Cardiac fibroblast (primary cell): ENCODE measurements at regions not wholly inside any gene's neighbourhood (a gene's known extent, or its start where the extent isn't known, plus 50 kb on each side); places are given as distances from the start of the nearest gene placed in this dataset.

Experiments used
- DNase-seq, 2 donors: peaks; one replicate each; pipeline versions ENCODE4 v3.0.0 to v3.0.0-alpha.2; 2010; ENCODE audit warnings: low read depth in 2 of 2
- H3K4me3 ChIP-seq, 2 donors: replicated peaks in 1 of 2; 1 replicate in 1 of 2; 2 replicates in 1 of 2; pipeline ENCODE4 v1.5.1; 2011; ENCODE audit warnings: low read depth in 2 of 2, low read length in 2 of 2, mild to moderate bottlenecking in 2 of 2, moderate library complexity in 1 of 2
- TF ChIP-seq, protein P1 (sequence below): IDR thresholded peaks from one replicate; pipeline ENCODE4 v1.5.1; 2011; ENCODE audit warnings: low read depth, mild to moderate bottlenecking, low read length, inconsistent platforms

GRCh38 chrX:11908371-11908770, 150.3 kb downstream of the MSL3 start:
- H3K4me3 ChIP-seq: no peak overlapping the region
- TF ChIP-seq, protein P1, sequence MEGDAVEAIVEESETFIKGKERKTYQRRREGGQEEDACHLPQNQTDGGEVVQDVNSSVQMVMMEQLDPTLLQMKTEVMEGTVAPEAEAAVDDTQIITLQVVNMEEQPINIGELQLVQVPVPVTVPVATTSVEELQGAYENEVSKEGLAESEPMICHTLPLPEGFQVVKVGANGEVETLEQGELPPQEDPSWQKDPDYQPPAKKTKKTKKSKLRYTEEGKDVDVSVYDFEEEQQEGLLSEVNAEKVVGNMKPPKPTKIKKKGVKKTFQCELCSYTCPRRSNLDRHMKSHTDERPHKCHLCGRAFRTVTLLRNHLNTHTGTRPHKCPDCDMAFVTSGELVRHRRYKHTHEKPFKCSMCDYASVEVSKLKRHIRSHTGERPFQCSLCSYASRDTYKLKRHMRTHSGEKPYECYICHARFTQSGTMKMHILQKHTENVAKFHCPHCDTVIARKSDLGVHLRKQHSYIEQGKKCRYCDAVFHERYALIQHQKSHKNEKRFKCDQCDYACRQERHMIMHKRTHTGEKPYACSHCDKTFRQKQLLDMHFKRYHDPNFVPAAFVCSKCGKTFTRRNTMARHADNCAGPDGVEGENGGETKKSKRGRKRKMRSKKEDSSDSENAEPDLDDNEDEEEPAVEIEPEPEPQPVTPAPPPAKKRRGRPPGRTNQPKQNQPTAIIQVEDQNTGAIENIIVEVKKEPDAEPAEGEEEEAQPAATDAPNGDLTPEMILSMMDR: peak; percentile 46
- peak; percentile 45 to 51 for DNase-seq

DNA sequence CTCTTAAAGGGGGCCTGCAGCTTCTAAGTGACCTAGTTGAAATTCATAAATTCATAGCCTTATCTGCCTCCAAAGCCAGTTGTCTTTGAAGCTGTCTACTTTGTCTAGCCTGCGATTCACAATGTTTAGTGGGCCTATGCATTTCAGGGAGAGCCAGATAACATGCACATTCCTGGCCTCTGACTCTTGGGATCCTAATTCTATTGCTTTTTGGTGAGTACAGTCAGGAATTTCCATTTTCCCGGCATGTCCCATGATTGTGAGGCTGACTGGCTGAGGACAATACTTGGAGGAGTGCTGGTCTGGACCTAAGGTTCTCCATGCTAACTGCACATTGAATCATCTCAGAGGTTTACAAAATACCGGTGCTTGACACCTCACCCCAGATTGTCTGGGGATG, 155.0 kb downstream of the MSL3 start:
- TF ChIP-seq, protein P1: no peak
- H3K4me3 ChIP-seq: no peak overlapping the region
- peak; percentile 20 to 52 for DNase-seq

GRCh38 chrX:11929476-11929875, 171.4 kb downstream of the MSL3 start:
- H3K4me3 ChIP-seq: no peak overlapping the region
- TF ChIP-seq, protein P1: no peak
- peak in 1 of 2 donors; percentile 41 for DNase-seq

GRCh38 chrX:11932423-11932822, 174.4 kb downstream of the MSL3 start:
- DNase-seq: no peak
- H3K4me3 ChIP-seq: no peak overlapping the region
- TF ChIP-seq, protein P1: no peak

GRCh38 chrX:11934089-11934488, 176.1 kb downstream of the MSL3 start:
- H3K4me3 ChIP-seq: no peak overlapping the region
- no peak for DNase-seq
- TF ChIP-seq, protein P1: no peak

GRCh38 chrX:11941571-11941970, 183.5 kb downstream of the MSL3 start:
- no peak for DNase-seq
- TF ChIP-seq, protein P1: no peak
- no peak overlapping the region for H3K4me3 ChIP-seq

DNA sequence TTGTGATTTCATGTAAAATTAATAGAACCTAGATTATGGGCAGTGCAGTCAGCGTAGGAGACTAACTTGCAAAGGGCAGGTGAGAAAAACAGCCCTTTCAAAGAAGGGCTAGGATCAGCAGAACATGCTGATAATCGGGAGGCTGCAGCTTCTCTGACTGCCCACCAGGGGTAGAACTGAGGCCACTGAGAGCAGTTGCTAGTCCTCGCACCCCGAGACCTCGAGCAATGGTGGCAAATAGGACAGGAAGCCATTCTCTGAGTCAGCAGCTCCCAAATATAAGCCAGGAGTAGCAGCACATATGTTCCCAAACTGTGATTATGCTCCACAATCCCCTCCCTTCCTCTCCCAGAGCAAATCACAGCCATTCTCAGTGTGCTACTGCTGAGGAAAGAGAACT, 186.5 kb downstream of the MSL3 start:
- DNase-seq: peak; percentile 75 to 82
- H3K4me3 ChIP-seq: no peak overlapping the region
- TF ChIP-seq, protein P1: peak; percentile 80
